Breast epithelium (tissue), 4 donors: ENCODE measurements at regions not wholly inside any gene's neighbourhood (a gene's known extent, or its start where the extent isn't known, plus 50 kb on each side); places are given as distances from the start of the nearest gene placed in this dataset.

Experiments used
- DNase-seq, 2 donors: peaks; one replicate each; pipeline ENCODE4 v3.0.0-alpha.2; 2019; ENCODE audit warnings: low spot score in 2 of 2
- H3K27ac ChIP-seq, 2 donors: fragments of 200-600 bp; sonication (generic) in 1 of 2; one replicate each; pipeline ENCODE4 v1.5.1; 2016 to 2019; ENCODE audit warnings: mild to moderate bottlenecking in 1 of 2
- H3K27me3 ChIP-seq, 2 donors: fragments of 200-600 bp; sonication (generic) in 1 of 2; one replicate each; pipeline versions ENCODE4 v1.5.1 to v1.6.0; 2017 to 2019; ENCODE audit warnings: control low read depth in 1 of 2, mild to moderate bottlenecking in 1 of 2
- H3K36me3 ChIP-seq: fragments of 200-600 bp; one replicate; pipeline ENCODE4 v1.5.1; 2019
- H3K4me1 ChIP-seq, 2 donors: fragments of 200-600 bp; sonication (generic); one replicate each; pipeline ENCODE4 v1.5.1; 2016 to 2019; ENCODE audit warnings: control low read depth in 1 of 2
- H3K4me3 ChIP-seq, 3 donors: fragments of 200-600 bp; sonication (generic); 1 replicate in 2 of 3; 2 replicates in 1 of 3; pipeline ENCODE4 v1.5.1; 2016 to 2019; ENCODE audit warnings: mild to moderate bottlenecking in 3 of 3, moderate library complexity in 2 of 3
- H3K9me3 ChIP-seq, 2 donors: fragments of 200-600 bp; sonication (generic) in 1 of 2; one replicate each; pipeline ENCODE4 v1.5.1; 2016 to 2019; ENCODE audit warnings: control low read depth in 1 of 2
- POLR2A ChIP-seq: fragments of 450-650 bp; IDR thresholded peaks from one replicate; pipeline ENCODE4 v1.6.1; 2016; ENCODE audit warnings: antibody characterized with exemption, mild to moderate bottlenecking, moderate library complexity
- POLR2AphosphoS5 ChIP-seq, 3 donors: sonication (generic); formaldehyde crosslinking; IDR thresholded peaks; one replicate each; pipeline ENCODE4 v1.6.1; 2017; ENCODE audit warnings: antibody characterized with exemption in 3 of 3
- intact Hi-C: fragments of 100-400 bp; cut with DNase I; formaldehyde crosslinking; loops from one replicate; pipeline ENCODE4 v1.15.1; 2023; ENCODE audit warnings: low total_unique reads
- TF ChIP-seq, protein P1 (sequence below), 3 donors: fragments of 450-650 bp; IDR thresholded peaks; one replicate each; pipeline ENCODE4 v1.5.1; 2016 to 2017; ENCODE audit warnings: antibody characterized with exemption in 3 of 3, mild to moderate bottlenecking in 3 of 3, moderate library complexity in 3 of 3

DNA sequence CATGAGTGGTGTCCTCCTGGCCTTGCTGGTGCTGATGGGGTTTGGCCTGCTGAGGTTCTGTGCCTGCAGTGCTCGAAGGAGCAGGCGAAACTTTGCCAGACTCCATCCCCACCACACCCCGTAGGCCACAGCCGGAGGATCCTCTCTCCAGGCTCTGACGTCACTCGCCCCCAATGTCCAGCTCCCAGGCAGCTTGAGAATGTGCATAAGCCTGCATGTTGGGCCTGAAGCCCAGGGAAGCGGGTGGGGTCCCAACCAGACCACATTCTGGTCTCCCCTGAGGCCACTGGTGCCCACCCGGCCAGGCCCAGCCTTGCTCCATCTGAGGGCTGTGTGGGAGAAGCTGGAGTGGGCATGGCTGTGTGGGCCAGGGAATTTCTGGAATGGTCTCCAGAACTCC lies 109.8 kb downstream of the ASB7 start:
- H3K4me3 ChIP-seq = no peak overlapping the region
- H3K36me3 ChIP-seq = no peaks in the 10 kb centered on the region
- intact Hi-C loops = no loop called here
- no peaks in the 10 kb centered on the region for H3K27me3 ChIP-seq
- peak; percentile 29 to 39 for DNase-seq
- no peak for TF ChIP-seq POLR2A
- TF ChIP-seq POLR2AphosphoS5 (IDR thresholded peaks at IDR 0.05) = no peak
- TF ChIP-seq, protein P1, sequence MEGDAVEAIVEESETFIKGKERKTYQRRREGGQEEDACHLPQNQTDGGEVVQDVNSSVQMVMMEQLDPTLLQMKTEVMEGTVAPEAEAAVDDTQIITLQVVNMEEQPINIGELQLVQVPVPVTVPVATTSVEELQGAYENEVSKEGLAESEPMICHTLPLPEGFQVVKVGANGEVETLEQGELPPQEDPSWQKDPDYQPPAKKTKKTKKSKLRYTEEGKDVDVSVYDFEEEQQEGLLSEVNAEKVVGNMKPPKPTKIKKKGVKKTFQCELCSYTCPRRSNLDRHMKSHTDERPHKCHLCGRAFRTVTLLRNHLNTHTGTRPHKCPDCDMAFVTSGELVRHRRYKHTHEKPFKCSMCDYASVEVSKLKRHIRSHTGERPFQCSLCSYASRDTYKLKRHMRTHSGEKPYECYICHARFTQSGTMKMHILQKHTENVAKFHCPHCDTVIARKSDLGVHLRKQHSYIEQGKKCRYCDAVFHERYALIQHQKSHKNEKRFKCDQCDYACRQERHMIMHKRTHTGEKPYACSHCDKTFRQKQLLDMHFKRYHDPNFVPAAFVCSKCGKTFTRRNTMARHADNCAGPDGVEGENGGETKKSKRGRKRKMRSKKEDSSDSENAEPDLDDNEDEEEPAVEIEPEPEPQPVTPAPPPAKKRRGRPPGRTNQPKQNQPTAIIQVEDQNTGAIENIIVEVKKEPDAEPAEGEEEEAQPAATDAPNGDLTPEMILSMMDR (IDR thresholded peaks at IDR 0.05) = no peak
- peaks cover 0 to 5% of the 10 kb centered on the region in 2 donors for H3K4me1 ChIP-seq
- no peaks in the 10 kb centered on the region for H3K9me3 ChIP-seq
- peak overlapping the region; percentile 83 to 95 for H3K27ac ChIP-seq

DNA sequence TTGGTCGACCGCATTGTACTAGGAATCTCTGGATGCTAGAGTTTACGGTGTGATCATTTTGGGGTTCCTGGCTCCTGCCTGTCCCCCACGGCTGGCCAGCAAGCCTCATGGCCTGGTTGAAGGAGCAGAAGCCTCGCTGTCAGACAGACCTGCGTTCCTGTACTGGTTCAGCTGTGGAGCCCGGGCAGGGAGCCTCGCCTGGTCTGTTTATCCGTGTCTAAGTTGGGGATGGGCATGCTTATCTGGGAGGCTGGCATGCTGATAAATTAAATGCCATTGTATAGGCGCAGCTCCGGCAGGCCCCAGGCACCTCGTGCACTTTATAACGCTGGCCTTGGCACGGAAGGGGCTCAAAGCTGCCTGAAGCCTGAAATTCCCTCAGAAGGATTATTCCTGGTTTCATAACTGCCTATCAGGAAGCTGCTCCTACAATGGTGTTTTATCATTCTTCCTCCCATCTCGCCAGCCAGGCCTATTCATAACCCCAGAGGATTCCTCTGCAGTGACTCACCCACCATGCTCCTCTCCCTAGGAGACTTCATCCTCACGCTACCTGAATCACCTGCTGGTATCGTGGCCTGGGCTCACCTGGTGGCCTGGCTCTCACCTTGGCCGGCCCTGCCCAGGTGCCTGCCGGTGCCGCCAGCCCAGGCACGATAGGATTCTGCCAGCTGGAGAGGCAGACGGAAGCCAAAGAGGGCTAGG lies 110.9 kb downstream of the ASB7 start:
- H3K9me3 ChIP-seq = no peaks in the 10 kb centered on the region
- no peaks in the 10 kb centered on the region for H3K36me3 ChIP-seq
- peak; percentile 63 to 92 for DNase-seq
- H3K27me3 ChIP-seq = no peaks in the 10 kb centered on the region
- TF ChIP-seq, protein P1 (IDR thresholded peaks at IDR 0.05) = no peak
- no peak for TF ChIP-seq POLR2A
- peak in 2 of 3 donors; percentile 64 to 80 for TF ChIP-seq POLR2AphosphoS5 (IDR thresholded peaks at IDR 0.05)
- H3K27ac ChIP-seq = peak overlapping the region; percentile 83 to 95
- H3K4me3 ChIP-seq = peak overlapping the region in 1 of 3 donors; percentile 25
- peaks cover 0 to 5% of the 10 kb centered on the region in 2 donors for H3K4me1 ChIP-seq
- intact Hi-C loops = no loop called here

DNA sequence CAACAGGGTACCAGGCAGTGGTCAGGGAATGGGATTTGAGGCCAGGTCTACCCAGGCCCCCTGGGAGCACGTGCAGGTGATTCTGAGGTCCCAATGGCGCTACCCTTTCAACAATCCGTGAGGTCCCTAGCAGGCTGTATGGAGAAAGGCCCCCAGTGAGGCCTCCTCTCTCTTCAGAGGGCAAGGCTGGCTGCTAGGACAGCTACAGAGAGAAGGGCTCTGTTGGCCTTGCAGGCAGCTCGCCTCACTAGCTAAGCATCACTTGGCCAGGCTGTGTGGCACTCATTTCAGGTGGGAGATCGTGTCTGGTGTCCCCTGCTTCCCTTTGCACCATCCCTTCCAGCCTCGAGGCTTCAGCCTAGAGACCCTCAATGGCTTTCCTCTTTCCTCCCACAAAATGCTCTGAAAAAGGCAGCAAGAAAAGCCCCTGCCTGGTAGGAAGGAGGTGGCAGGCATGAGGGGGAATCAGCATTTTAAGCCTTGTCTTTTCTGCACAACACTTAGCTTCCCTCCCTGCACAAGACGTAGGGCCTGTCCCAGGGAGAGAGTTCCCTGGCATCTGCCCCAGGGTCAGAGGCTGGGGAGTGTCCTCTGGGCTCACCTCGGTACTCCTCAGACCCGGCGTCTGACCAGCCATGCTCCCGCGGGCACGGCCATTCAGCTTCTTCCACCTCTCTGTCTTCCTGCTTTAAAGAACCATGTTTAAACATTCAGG lies 111.8 kb downstream of the ASB7 start:
- DNase-seq = peak; percentile 11 to 37
- Histone ChIP-seq H3K9me3 (no peaks in the 10 kb centered on the region), H3K36me3 (no peaks in the 10 kb centered on the region), H3K4me3 (no peak overlapping the region), H3K27me3 (no peaks in the 10 kb centered on the region), H3K27ac (peak overlapping the region; percentile 83 to 95), H3K4me1 (peaks cover 0 to 5% of the 10 kb centered on the region in 2 donors)
- intact Hi-C loops = no loop called here
- TF ChIP-seq, protein P1 (IDR thresholded peaks at IDR 0.05) = no peak
- no peak for TF ChIP-seq POLR2AphosphoS5 (IDR thresholded peaks at IDR 0.05)
- no peak for TF ChIP-seq POLR2A

DNA sequence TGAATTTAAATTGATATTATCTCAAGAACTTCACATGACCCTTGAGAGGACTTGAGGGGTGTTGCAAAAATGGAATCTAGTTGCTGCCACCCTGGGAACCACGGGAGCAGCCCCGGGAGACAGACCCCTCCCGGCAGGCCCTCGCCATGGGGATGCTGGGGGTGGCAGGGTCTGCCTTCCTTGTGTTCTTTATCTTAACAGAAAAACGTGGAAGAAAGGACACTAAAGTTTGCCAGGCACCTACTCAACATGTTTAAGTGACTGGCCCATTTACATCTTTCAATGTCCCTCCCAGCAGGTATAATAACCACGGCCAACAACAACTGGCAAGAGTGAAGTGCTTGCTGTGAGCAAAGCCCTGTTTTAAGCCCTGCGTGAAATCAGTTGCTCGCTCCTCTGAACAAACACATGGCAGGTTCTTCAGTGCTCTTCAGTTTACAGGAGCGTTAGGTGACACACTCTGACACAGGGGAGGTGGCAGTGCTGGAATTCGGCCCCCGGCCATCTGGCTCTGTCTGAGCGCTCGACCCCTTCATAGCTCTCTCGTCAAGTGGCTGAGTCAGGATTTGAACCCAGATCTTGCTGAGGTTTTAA lies 112.5 kb downstream of the ASB7 start:
- H3K27ac ChIP-seq = peak overlapping the region; percentile 12 to 95
- no peak for TF ChIP-seq POLR2AphosphoS5 (IDR thresholded peaks at IDR 0.05)
- TF ChIP-seq, protein P1 (IDR thresholded peaks at IDR 0.05) = no peak
- no peaks in the 10 kb centered on the region for H3K36me3 ChIP-seq
- intact Hi-C loops = no loop called here
- no peaks in the 10 kb centered on the region for H3K27me3 ChIP-seq
- H3K4me3 ChIP-seq = no peak overlapping the region
- H3K9me3 ChIP-seq = no peaks in the 10 kb centered on the region
- peak; percentile 18 to 48 for DNase-seq
- peaks cover 0 to 5% of the 10 kb centered on the region in 2 donors for H3K4me1 ChIP-seq
